ENCODE measurements at regions not wholly inside any gene's neighbourhood (a gene's known extent, or its start where the extent isn't known, plus 50 kb on each side); places are given as distances from the start of the nearest gene placed in this dataset.
A peak's percentile ranks its signal among the peaks of the same experiment; 100 is the strongest.

- intact Hi-C loops (cut with DNase I), result no loop called here
- ATAC-seq (ENCODE audit: low FRiP score), result no peak
These were observed 157.0 kb downstream of the ERMARD start for GRCh38 chr6:169908403-169908933.

GRCh38 chr6:169907419-169908115 is 156.1 kb downstream of the ERMARD start:
- ATAC-seq (ENCODE audit: low FRiP score) (no peak), DNase-seq (no peak)
- Histone ChIP-seq H3K4me1 (ENCODE audit: control insufficient read depth in 1 of 2, insufficient read depth in 2 of 2, low read length in 2 of 2) (no peaks in the 10 kb centered on the region), H3K36me3 (ENCODE audit: control insufficient read depth in 1 of 2, insufficient read depth in 2 of 2, low read length in 1 of 2) (no peaks in the 10 kb centered on the region), H3K4me3 (ENCODE audit: low read length in 2 of 2) (no peak overlapping the region), H3K27ac (ENCODE audit: low read depth in 1 of 2, low read length in 2 of 2) (no peak overlapping the region), H3K27me3 (ENCODE audit: control insufficient read depth in 1 of 2, insufficient read depth in 2 of 2, low read length in 1 of 2) (no peaks in the 10 kb centered on the region), H3K9me3 (ENCODE audit: control insufficient read depth, low read length) (no peaks in the 10 kb centered on the region)
- 87 to 88% methylated on average over 9 of the region's 9 CpGs for WGBS, 2 donors
- intact Hi-C loops (cut with DNase I), result no loop called here

More at GRCh38 chr6:169908403-169908933, 157.0 kb downstream of the ERMARD start:
- Histone ChIP-seq H3K27me3 (ENCODE audit: control insufficient read depth in 1 of 2, insufficient read depth in 2 of 2, low read length in 1 of 2) (no peaks in the 10 kb centered on the region), H3K4me3 (ENCODE audit: low read length in 2 of 2) (no peak overlapping the region), H3K36me3 (ENCODE audit: control insufficient read depth in 1 of 2, insufficient read depth in 2 of 2, low read length in 1 of 2) (no peaks in the 10 kb centered on the region), H3K27ac (ENCODE audit: low read depth in 1 of 2, low read length in 2 of 2) (no peak overlapping the region), H3K9me3 (ENCODE audit: control insufficient read depth, low read length) (no peaks in the 10 kb centered on the region), H3K4me1 (ENCODE audit: control insufficient read depth in 1 of 2, insufficient read depth in 2 of 2, low read length in 2 of 2) (no peaks in the 10 kb centered on the region)
- no peak for DNase-seq
- 80 to 81% methylated on average over 8 of the region's 8 CpGs for WGBS, 2 donors

GRCh38 chr6:169906688-169907418 is 155.4 kb downstream of the ERMARD start:
- peak; percentile 6 for ATAC-seq (ENCODE audit: low FRiP score)

GRCh38 chr6:169906004-169906687 is 154.7 kb downstream of the ERMARD start:
- Histone ChIP-seq H3K27ac (ENCODE audit: low read depth in 1 of 2, low read length in 2 of 2) (no peak overlapping the region), H3K4me1 (ENCODE audit: control insufficient read depth in 1 of 2, insufficient read depth in 2 of 2, low read length in 2 of 2) (no peaks in the 10 kb centered on the region), H3K9me3 (ENCODE audit: control insufficient read depth, low read length) (no peaks in the 10 kb centered on the region), H3K27me3 (ENCODE audit: control insufficient read depth in 1 of 2, insufficient read depth in 2 of 2, low read length in 1 of 2) (no peaks in the 10 kb centered on the region), H3K36me3 (ENCODE audit: control insufficient read depth in 1 of 2, insufficient read depth in 2 of 2, low read length in 1 of 2) (no peaks in the 10 kb centered on the region), H3K4me3 (ENCODE audit: low read length in 2 of 2) (no peak overlapping the region)
- intact Hi-C loops (cut with DNase I), result no loop called here
- ATAC-seq (ENCODE audit: low FRiP score) (no peak), DNase-seq (no peak)
- 86 to 93% methylated on average over 24 of the region's 24 CpGs for WGBS, 2 donors

More at GRCh38 chr6:169906688-169907418, 155.4 kb downstream of the ERMARD start:
- Histone ChIP-seq H3K27me3 (ENCODE audit: control insufficient read depth in 1 of 2, insufficient read depth in 2 of 2, low read length in 1 of 2) (no peaks in the 10 kb centered on the region), H3K36me3 (ENCODE audit: control insufficient read depth in 1 of 2, insufficient read depth in 2 of 2, low read length in 1 of 2) (no peaks in the 10 kb centered on the region), H3K4me1 (ENCODE audit: control insufficient read depth in 1 of 2, insufficient read depth in 2 of 2, low read length in 2 of 2) (no peaks in the 10 kb centered on the region), H3K9me3 (ENCODE audit: control insufficient read depth, low read length) (no peaks in the 10 kb centered on the region), H3K4me3 (ENCODE audit: low read length in 2 of 2) (no peak overlapping the region), H3K27ac (ENCODE audit: low read depth in 1 of 2, low read length in 2 of 2) (no peak overlapping the region)
- DNase-seq, result no peak
- intact Hi-C loops (cut with DNase I), result no loop called here
- 95 to 96% methylated on average over 13 of the region's 13 CpGs for WGBS, 2 donors

GRCh38 chr6:169905041-169905807 is 153.8 kb downstream of the ERMARD start:
- H3K9me3 ChIP-seq (ENCODE audit: control insufficient read depth, low read length), result no peaks in the 10 kb centered on the region
- H3K4me1 ChIP-seq (ENCODE audit: control insufficient read depth in 1 of 2, insufficient read depth in 2 of 2, low read length in 2 of 2), result no peaks in the 10 kb centered on the region
- H3K27ac ChIP-seq (ENCODE audit: low read depth in 1 of 2, low read length in 2 of 2), result no peak overlapping the region
- peak; percentile 76 for ATAC-seq (ENCODE audit: low FRiP score)
- DNase-seq, result no peak
- intact Hi-C loops (cut with DNase I), result no loop called here
- H3K4me3 ChIP-seq (ENCODE audit: low read length in 2 of 2), result no peak overlapping the region
- H3K36me3 ChIP-seq (ENCODE audit: control insufficient read depth in 1 of 2, insufficient read depth in 2 of 2, low read length in 1 of 2), result no peaks in the 10 kb centered on the region
- no peaks in the 10 kb centered on the region for H3K27me3 ChIP-seq (ENCODE audit: control insufficient read depth in 1 of 2, insufficient read depth in 2 of 2, low read length in 1 of 2)
- 49 to 51% methylated on average over 20 of the region's 20 CpGs for WGBS, 2 donors

GRCh38 chr6:169904051-169904922 is 152.9 kb downstream of the ERMARD start:
- Histone ChIP-seq H3K36me3 (ENCODE audit: control insufficient read depth in 1 of 2, insufficient read depth in 2 of 2, low read length in 1 of 2) (no peaks in the 10 kb centered on the region), H3K4me1 (ENCODE audit: control insufficient read depth in 1 of 2, insufficient read depth in 2 of 2, low read length in 2 of 2) (no peaks in the 10 kb centered on the region), H3K9me3 (ENCODE audit: control insufficient read depth, low read length) (no peaks in the 10 kb centered on the region), H3K27ac (ENCODE audit: low read depth in 1 of 2, low read length in 2 of 2) (no peak overlapping the region), H3K27me3 (ENCODE audit: control insufficient read depth in 1 of 2, insufficient read depth in 2 of 2, low read length in 1 of 2) (no peaks in the 10 kb centered on the region), H3K4me3 (ENCODE audit: low read length in 2 of 2) (no peak overlapping the region)
- 97% methylated on average over 18 of the region's 18 CpGs for WGBS, 2 donors
- intact Hi-C loops (cut with DNase I), result no loop called here
- ATAC-seq (ENCODE audit: low FRiP score) (no peak), DNase-seq (no peak)

GRCh38 chr6:169903122-169903521 is 151.7 kb downstream of the ERMARD start:
- WGBS, 2 donors, result 97% methylated on average over 18 of the region's 18 CpGs
- intact Hi-C loops (cut with DNase I), result no loop called here
- no peaks in the 10 kb centered on the region for H3K9me3 ChIP-seq (ENCODE audit: control insufficient read depth, low read length)
- H3K27ac ChIP-seq (ENCODE audit: low read depth in 1 of 2, low read length in 2 of 2), result no peak overlapping the region
- DNase-seq, result no peak
- no peak overlapping the region for H3K4me3 ChIP-seq (ENCODE audit: low read length in 2 of 2)
- H3K27me3 ChIP-seq (ENCODE audit: control insufficient read depth in 1 of 2, insufficient read depth in 2 of 2, low read length in 1 of 2), result no peaks in the 10 kb centered on the region
- H3K4me1 ChIP-seq (ENCODE audit: control insufficient read depth in 1 of 2, insufficient read depth in 2 of 2, low read length in 2 of 2), result no peaks in the 10 kb centered on the region
- no peak for ATAC-seq (ENCODE audit: low FRiP score)
- no peaks in the 10 kb centered on the region for H3K36me3 ChIP-seq (ENCODE audit: control insufficient read depth in 1 of 2, insufficient read depth in 2 of 2, low read length in 1 of 2)
